Suprapubic skin (tissue), 4 donors: ENCODE measurements at regions not wholly inside any gene's neighbourhood (a gene's known extent, or its start where the extent isn't known, plus 50 kb on each side); places are given as distances from the start of the nearest gene placed in this dataset.
"Not testable (repeated sequence)": the region's sequence is repeated elsewhere in the genome, so short reads cannot be mapped to it uniquely, and the experiment has no call there.

Experiments used
- DNase-seq, 2 donors: peaks; one replicate each; pipeline ENCODE4 v3.0.0-alpha.2; 2019; ENCODE audit warnings: low spot score in 2 of 2
- H3K27ac ChIP-seq: fragments of 200-600 bp; sonication (generic); one replicate; pipeline ENCODE4 v1.5.1; 2019
- H3K27me3 ChIP-seq: fragments of 200-600 bp; sonication (generic); one replicate; pipeline ENCODE4 v1.5.1; 2019
- H3K36me3 ChIP-seq: fragments of 200-600 bp; sonication (generic); one replicate; pipeline ENCODE4 v1.5.1; 2019
- H3K4me1 ChIP-seq: fragments of 200-600 bp; sonication (generic); one replicate; pipeline ENCODE4 v1.5.1; 2019
- H3K4me3 ChIP-seq: fragments of 200-600 bp; sonication (generic); one replicate; pipeline ENCODE4 v1.5.1; 2019; ENCODE audit warnings: mild to moderate bottlenecking
- H3K9me3 ChIP-seq: fragments of 200-600 bp; sonication (generic); one replicate; pipeline ENCODE4 v1.5.1; 2019
- EP300 ChIP-seq: sonication (generic); formaldehyde crosslinking; IDR thresholded peaks from one replicate; pipeline ENCODE4 v1.6.1; 2017; ENCODE audit warnings: antibody characterized with exemption
- POLR2A ChIP-seq, 2 donors: fragments of 450-650 bp; IDR thresholded peaks; one replicate each; pipeline ENCODE4 v1.6.1; 2017; ENCODE audit warnings: antibody characterized with exemption in 2 of 2, mild to moderate bottlenecking in 2 of 2, moderate library complexity in 2 of 2
- POLR2AphosphoS5 ChIP-seq, 3 donors: sonication (generic); formaldehyde crosslinking; IDR thresholded peaks; one replicate each; pipeline ENCODE4 v1.6.1; 2017; ENCODE audit warnings: antibody characterized with exemption in 3 of 3
- WGBS: methylation state at CpG from one replicate; pipeline ENCODE4 v1.1.5; 2018; 5-methylcytosine and 5-hydroxymethylcytosine counted together
- TF ChIP-seq, protein P1 (sequence below), 2 donors: fragments of 200-600 bp in 1 of 2; fragments of 450-650 bp in 1 of 2; sonication (generic) in 1 of 2; IDR thresholded peaks; one replicate each; pipeline ENCODE4 v1.5.1; 2016 to 2019; ENCODE audit warnings: antibody characterized with exemption in 2 of 2, mild to moderate bottlenecking in 1 of 2, moderate library complexity in 1 of 2

DNA sequence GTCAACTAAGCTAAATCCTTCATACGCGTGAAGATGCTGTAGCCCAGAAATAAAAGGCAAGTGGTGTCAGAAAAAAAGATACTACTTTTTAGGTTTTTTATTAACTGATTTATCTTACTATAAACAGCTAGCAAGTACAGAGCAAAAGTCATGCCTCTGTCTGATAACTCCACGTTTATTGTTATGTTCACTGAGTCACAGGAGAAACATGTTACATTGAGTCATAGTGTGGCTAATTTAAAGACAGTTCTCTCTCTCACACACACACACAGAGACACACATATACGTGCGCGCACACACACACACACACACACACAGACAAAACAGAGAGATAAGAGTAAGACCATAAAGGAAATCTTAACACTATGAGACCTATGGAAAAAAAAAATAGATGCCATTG lies 770.0 kb upstream of the CDH10 start:
- TF ChIP-seq POLR2AphosphoS5 (IDR thresholded peaks at IDR 0.05): no peak
- TF ChIP-seq EP300: no peak
- TF ChIP-seq POLR2A (IDR thresholded peaks at IDR 0.05): no peak
- TF ChIP-seq, protein P1, sequence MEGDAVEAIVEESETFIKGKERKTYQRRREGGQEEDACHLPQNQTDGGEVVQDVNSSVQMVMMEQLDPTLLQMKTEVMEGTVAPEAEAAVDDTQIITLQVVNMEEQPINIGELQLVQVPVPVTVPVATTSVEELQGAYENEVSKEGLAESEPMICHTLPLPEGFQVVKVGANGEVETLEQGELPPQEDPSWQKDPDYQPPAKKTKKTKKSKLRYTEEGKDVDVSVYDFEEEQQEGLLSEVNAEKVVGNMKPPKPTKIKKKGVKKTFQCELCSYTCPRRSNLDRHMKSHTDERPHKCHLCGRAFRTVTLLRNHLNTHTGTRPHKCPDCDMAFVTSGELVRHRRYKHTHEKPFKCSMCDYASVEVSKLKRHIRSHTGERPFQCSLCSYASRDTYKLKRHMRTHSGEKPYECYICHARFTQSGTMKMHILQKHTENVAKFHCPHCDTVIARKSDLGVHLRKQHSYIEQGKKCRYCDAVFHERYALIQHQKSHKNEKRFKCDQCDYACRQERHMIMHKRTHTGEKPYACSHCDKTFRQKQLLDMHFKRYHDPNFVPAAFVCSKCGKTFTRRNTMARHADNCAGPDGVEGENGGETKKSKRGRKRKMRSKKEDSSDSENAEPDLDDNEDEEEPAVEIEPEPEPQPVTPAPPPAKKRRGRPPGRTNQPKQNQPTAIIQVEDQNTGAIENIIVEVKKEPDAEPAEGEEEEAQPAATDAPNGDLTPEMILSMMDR (IDR thresholded peaks at IDR 0.05): no peak
- Histone ChIP-seq H3K27ac (no peak overlapping the region), H3K36me3 (no peaks in the 10 kb centered on the region), H3K4me3 (no peak overlapping the region), H3K27me3 (no peaks in the 10 kb centered on the region), H3K4me1 (no peaks in the 10 kb centered on the region), H3K9me3 (no peaks in the 10 kb centered on the region)
- no peak for DNase-seq
- 67% methylated on average over 6 of the region's 6 CpGs for WGBS

DNA sequence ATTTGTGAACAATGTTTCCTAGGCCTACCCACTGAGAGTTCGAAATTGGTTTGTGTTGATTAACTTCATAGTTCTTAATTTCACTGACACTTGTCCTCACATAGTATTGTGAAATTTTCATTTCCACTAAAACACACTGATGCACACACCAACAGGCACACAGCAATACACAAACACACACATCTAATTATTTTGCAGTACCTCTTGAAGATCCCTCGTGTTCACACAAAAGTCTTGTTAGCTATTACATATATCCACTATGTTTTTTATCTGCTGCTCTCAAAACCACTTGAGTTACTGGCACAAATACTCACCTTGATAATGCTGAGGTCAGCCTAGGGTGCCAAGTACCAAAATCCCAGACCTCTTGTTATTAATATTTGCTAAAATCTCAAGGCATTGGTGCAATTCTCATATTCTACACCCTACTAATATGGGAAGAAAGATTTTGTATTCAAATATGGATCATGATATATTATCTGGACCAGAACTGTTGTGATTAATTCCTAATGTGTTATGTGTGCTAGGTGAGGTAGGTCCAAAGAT lies 767.4 kb upstream of the CDH10 start:
- no peaks in the 10 kb centered on the region for H3K36me3 ChIP-seq
- H3K9me3 ChIP-seq: no peaks in the 10 kb centered on the region
- no peak overlapping the region for H3K27ac ChIP-seq
- no peak for DNase-seq
- no peaks in the 10 kb centered on the region for H3K4me1 ChIP-seq
- TF ChIP-seq POLR2AphosphoS5 (IDR thresholded peaks at IDR 0.05): no peak
- TF ChIP-seq POLR2A (IDR thresholded peaks at IDR 0.05): no peak
- no peak for TF ChIP-seq EP300
- TF ChIP-seq, protein P1 (IDR thresholded peaks at IDR 0.05): no peak
- no peaks in the 10 kb centered on the region for H3K27me3 ChIP-seq
- H3K4me3 ChIP-seq: no peak overlapping the region
- WGBS: 81% methylated on average over 2 of the region's 2 CpGs

DNA sequence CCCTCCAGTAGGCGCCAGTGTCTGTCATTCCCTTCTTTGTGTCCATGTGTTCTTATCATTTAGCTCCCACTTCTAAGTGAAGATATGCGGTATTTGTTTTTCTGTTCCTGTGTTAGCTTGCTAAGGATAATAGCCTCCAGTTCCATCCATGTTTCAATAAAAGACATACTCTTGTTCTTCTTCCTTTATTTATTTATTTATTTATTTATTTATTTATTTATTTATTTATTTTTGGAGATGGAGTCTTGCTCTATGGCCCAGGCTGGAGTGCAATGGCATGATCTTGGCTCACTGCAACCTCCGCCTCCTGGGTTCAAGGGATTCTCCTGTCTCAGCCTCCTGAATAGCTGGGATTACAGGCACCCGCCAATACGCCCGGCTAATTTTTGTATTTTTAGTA lies 762.6 kb upstream of the CDH10 start:
- not testable (repeated sequence) for H3K4me3 ChIP-seq, H3K4me1 ChIP-seq, H3K9me3 ChIP-seq, DNase-seq, H3K27me3 ChIP-seq, H3K36me3 ChIP-seq, H3K27ac ChIP-seq
- 76% methylated on average over 6 of the region's 6 CpGs for WGBS

DNA sequence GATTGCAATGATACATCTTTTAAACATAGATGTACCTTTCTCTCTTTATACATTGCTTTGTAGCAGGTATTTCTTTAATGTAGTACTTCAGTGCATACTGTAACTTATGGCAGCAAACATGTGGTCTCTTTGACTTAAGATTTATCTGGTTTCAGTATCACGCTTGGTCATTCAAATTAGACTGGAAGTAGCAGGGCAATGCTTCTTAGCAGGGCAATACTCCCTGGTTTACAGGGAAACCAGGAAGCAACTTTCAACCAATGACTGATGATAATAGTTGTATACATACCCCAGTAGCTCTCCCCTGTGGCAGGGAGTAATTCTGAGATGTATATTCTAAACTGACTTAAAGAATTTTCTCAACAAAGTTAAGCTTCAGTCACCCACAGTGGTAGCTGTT lies 761.1 kb upstream of the CDH10 start:
- Histone ChIP-seq H3K36me3 (no peaks in the 10 kb centered on the region), H3K27ac (no peak overlapping the region), H3K4me1 (no peaks in the 10 kb centered on the region), H3K4me3 (no peak overlapping the region), H3K9me3 (peaks cover 7% of the 10 kb centered on the region), H3K27me3 (no peaks in the 10 kb centered on the region)
- TF ChIP-seq POLR2AphosphoS5 (IDR thresholded peaks at IDR 0.05) (no peak), EP300 (no peak), POLR2A (IDR thresholded peaks at IDR 0.05) (no peak)
- TF ChIP-seq, protein P1 (IDR thresholded peaks at IDR 0.05): no peak
- WGBS: 88% methylated on average over 1 of the region's 1 CpG
- DNase-seq: no peak

DNA sequence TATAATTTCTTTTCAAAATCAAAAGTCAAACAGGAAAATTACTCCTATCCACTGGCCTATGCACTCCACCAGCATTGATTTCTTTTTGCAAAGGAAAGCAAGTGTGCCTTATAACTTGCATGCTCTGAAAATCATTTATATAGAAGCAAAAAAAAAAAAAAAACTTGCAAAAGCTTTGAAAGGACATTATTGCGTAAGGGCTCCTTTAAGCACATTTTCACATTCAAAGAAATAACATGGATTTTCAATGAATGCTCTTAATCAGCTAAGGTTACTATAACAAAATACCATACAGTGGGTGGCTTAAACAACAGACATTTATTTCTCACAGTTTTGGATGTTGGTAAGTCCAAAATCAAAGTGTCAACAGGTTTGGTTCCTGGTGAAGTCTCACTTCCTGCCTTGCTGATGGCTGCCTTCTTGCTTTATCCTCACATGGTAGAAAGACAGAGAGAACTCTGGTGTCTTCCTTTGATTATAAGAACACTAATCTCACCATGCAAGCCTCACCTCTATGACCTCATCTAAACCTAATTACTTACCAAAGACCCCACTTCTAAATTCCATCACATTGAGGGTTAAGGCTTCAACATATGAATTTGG lies 755.2 kb upstream of the CDH10 start:
- Histone ChIP-seq H3K4me1 (no peaks in the 10 kb centered on the region), H3K4me3 (no peak overlapping the region), H3K36me3 (no peaks in the 10 kb centered on the region), H3K27ac (no peak overlapping the region), H3K9me3 (peaks cover 7% of the 10 kb centered on the region), H3K27me3 (no peaks in the 10 kb centered on the region)
- TF ChIP-seq POLR2A (IDR thresholded peaks at IDR 0.05) (no peak), POLR2AphosphoS5 (IDR thresholded peaks at IDR 0.05) (no peak), EP300 (no peak)
- TF ChIP-seq, protein P1 (IDR thresholded peaks at IDR 0.05): no peak
- DNase-seq: no peak
- WGBS: 84% methylated on average over 1 of the region's 1 CpG

DNA sequence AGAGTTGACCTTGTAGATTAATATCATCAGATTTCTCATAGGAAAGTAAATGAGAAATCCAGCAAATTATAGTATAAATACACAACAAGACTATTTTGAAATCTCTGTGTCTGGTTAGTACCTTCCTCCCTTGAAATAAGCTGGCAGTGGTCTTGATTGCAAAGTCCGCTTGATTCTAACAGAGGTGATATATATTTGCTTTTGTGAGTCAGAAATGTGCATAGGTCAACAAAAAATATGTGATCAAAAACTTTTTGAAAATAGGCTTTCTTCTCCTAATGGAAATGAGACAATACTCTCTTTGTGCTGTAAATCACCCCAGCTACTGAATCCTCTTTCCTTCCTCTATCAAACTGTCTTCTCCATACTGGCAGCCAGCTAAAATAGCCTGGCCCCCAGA lies 749.2 kb upstream of the CDH10 start:
- Histone ChIP-seq H3K9me3 (no peaks in the 10 kb centered on the region), H3K4me3 (no peak overlapping the region), H3K4me1 (no peaks in the 10 kb centered on the region), H3K27me3 (no peaks in the 10 kb centered on the region), H3K27ac (no peak overlapping the region), H3K36me3 (no peaks in the 10 kb centered on the region)
- TF ChIP-seq, protein P1 (IDR thresholded peaks at IDR 0.05): no peak
- TF ChIP-seq POLR2AphosphoS5 (IDR thresholded peaks at IDR 0.05) (no peak), EP300 (no peak), POLR2A (IDR thresholded peaks at IDR 0.05) (no peak)
- 81% methylated on average over 1 of the region's 1 CpG for WGBS
- no peak for DNase-seq
